ENCODE measurements at regions not wholly inside any gene's neighbourhood (a gene's known extent, or its start where the extent isn't known, plus 50 kb on each side); places are given as distances from the start of the nearest gene placed in this dataset.

DNA sequence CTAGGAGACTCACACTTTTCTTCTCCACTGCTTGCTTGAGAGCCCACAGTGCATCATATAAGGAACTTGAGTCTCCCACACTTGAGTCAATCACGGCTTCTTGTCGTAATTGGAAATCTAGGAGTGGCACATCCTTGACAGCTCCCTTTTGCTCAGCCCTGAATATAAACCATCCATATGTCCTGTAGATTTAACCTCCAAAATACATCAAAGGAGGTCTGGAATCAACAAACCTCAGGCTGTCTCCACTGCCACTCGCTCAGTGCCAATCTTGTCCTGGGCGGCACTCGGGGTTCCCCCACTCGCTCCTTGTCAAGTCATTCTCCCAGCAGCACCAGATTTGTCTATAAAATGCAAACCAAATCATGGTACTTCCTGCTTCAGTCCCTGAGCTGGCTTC, 84.4 kb upstream of the UQCRFS1 start:
- no peak overlapping the region for H3K4me3 ChIP-seq (ENCODE audit: low read depth, low read length)
- TF ChIP-seq, protein P1, sequence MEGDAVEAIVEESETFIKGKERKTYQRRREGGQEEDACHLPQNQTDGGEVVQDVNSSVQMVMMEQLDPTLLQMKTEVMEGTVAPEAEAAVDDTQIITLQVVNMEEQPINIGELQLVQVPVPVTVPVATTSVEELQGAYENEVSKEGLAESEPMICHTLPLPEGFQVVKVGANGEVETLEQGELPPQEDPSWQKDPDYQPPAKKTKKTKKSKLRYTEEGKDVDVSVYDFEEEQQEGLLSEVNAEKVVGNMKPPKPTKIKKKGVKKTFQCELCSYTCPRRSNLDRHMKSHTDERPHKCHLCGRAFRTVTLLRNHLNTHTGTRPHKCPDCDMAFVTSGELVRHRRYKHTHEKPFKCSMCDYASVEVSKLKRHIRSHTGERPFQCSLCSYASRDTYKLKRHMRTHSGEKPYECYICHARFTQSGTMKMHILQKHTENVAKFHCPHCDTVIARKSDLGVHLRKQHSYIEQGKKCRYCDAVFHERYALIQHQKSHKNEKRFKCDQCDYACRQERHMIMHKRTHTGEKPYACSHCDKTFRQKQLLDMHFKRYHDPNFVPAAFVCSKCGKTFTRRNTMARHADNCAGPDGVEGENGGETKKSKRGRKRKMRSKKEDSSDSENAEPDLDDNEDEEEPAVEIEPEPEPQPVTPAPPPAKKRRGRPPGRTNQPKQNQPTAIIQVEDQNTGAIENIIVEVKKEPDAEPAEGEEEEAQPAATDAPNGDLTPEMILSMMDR (IDR thresholded peaks at IDR 0.05; ENCODE audit: borderline replicate concordance, insufficient read depth, low read depth, low read length) = no peak

DNA sequence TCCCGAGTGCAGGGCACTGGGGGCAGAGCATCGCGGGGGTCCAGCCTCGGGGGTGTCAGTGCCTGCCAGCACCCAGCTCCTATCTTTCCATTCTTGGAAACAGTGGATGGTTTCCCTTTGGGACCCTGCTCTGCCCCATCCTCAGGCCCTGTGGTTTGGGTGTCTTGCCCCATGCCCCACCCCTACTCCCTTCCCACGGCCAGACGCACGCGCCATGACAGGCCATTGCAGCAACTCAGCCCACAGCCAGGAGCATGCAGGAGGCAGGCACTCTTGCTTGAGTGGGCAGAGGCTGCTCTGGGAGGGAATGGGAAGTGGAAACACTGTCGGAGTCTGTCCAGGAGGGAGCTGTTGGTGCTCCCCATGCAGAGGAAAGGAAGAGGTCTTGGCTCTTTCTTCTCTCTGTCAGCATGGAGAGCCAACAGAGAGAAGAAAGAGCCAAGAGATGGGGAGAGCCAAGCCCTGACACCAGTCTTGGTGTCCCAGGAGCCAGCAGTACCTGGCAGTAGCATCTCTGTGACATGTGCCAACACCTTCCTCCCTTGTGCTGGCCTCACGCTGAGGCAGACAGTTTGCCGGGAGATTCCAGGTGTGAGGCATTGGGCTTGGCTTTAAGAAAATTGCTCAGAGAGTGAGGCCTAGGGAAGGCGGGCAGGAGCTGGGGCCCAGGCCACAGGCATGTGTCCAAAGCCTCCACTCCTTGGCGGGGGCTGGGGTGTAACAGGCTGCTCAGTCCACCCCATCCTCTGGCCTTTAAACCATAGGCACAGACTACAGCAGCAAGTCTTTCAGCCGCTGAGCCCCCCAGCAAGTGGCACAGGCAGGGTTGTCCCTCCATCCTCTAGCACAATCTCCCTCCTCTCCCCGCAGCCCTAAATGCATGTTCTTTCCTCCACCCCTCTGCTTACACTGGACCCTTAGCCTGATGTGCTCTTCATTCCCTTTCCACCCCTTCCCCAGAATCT, 86.7 kb upstream of the UQCRFS1 start:
- TF ChIP-seq, protein P1 (IDR thresholded peaks at IDR 0.05; ENCODE audit: borderline replicate concordance, insufficient read depth, low read depth, low read length) = no peak
- H3K4me3 ChIP-seq (ENCODE audit: low read depth, low read length) = no peak overlapping the region

GRCh38 chr19:29302002-29302928, 89.3 kb upstream of the UQCRFS1 start:
- TF ChIP-seq, protein P1 (IDR thresholded peaks at IDR 0.05; ENCODE audit: borderline replicate concordance, insufficient read depth, low read depth, low read length) = no peak
- no peak overlapping the region for H3K4me3 ChIP-seq (ENCODE audit: low read depth, low read length)

GRCh38 chr19:29303069-29303718, 90.2 kb upstream of the UQCRFS1 start:
- H3K4me3 ChIP-seq (ENCODE audit: low read depth, low read length) = no peak overlapping the region
- TF ChIP-seq, protein P1 (IDR thresholded peaks at IDR 0.05; ENCODE audit: borderline replicate concordance, insufficient read depth, low read depth, low read length) = no peak

DNA sequence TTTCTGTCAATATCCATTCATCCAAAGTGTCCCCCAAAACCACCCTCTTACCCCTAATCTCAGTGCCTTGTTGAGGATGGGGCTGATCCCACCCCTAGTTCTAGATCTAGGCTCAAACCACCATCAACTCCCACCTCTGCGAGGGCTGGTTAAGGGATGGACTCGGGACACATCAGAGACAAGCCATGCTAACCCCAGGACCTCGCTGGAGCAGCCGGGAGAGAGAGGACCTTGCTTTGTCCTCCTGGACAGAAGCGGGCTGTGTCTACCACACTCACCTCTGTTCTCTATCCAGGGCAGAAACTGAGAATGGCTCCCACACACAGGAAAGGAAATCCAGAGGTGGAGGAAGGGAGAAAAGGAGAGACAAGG, 90.8 kb upstream of the UQCRFS1 start:
- H3K4me3 ChIP-seq (ENCODE audit: low read depth, low read length) = no peak overlapping the region
- TF ChIP-seq, protein P1 (IDR thresholded peaks at IDR 0.05; ENCODE audit: borderline replicate concordance, insufficient read depth, low read depth, low read length) = no peak

DNA sequence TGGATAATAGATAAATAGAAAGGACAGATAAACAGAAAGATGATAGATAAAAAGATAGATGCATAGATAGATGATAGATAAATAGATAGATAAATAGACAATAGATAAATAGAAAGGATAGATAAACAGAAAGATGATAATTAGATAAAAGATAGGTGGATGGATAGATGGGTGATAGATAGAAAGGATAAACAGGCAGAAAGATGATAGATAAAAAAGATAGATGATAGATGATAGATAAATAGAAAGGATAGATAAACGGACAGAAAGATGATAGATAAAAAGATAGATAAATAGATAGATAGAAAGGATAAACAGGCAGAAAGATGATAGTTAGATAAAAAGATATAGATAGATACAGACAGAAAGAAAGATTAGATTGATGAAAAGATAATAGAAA, 92.3 kb upstream of the UQCRFS1 start:
- TF ChIP-seq, protein P1 (IDR thresholded peaks at IDR 0.05; ENCODE audit: borderline replicate concordance, insufficient read depth, low read depth, low read length) = no peak
- no peak overlapping the region for H3K4me3 ChIP-seq (ENCODE audit: low read depth, low read length)
